G401.6 (cell line): ENCODE measurements at regions not wholly inside any gene's neighbourhood (a gene's known extent, or its start where the extent isn't known, plus 50 kb on each side); places are given as distances from the start of the nearest gene placed in this dataset.

Experiments
- FAIRE-seq: peaks from 2 replicates; lab custom pipeline; 2012; peaks lifted over from hg19 to GRCh38; lab: Jason Lieb, UNC

DNA sequence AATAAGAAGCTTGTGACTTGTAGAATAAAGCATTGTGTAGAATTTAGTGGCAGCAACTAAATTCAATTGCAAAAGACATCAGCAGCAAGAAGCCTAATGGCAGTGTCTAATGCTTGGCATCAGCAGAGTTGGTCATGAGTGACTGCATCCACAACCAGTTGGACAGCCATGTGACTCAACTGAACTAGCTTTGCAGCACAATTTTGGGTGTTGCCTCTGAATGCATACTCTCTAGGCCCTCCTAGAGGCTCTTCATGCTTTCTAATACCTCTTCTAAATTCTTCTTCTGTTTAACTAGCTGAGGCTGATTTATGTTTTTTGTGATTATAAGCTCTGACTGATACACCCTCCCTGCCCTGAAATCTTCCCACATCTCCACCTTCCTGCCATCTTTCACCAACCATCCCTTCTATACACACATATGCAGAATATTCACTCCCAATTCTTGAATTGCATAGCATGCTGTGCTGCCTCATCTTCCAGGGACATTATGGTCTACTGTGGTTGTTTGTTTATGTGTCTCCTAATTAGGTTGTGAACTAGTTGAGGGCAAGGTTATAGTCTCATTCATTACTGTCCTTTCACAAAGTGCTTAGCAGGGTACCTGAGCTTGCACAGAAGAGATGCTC is 266.7 kb upstream of the GJB5 start:
- no peak for FAIRE-seq

DNA sequence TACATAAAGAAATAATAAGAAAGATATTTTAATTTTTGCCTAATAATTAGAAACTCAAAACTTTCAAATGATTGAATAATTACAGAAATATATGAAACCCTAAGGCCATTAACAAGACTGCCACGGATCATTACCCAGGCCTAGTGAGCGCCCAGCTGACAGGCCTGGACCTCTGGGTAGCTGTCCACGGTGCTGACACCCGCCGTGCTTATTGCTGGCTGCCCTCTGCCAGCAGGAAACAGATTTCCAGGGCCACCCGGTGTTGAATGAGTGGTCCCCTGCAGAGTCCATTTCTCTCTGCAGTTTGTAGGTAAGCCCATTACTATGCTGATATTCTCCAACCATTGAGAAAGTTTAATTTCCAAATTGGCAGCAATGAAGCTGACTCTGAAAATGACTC is 254.4 kb upstream of the GJB5 start:
- FAIRE-seq, result no peak

DNA sequence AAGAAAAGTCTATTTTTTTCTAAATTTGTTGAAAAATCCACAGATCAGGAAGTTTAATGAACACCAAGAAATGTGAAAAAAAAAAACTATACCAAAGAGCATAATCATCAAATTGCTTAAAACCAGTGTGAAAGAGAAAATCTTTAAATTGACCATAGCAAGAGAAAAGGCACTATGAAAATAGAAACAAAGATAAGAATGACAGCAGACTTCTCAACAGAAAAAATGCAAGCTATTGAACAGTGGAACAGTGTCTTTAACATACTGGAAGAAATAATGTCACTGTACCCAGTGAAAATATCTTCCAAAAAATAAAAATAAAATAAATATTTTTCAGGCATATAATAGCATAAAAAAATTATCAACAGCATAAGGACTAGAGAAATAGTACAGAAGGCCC is 243.0 kb upstream of the GJB5 start:
- peak; percentile 25 for FAIRE-seq

DNA sequence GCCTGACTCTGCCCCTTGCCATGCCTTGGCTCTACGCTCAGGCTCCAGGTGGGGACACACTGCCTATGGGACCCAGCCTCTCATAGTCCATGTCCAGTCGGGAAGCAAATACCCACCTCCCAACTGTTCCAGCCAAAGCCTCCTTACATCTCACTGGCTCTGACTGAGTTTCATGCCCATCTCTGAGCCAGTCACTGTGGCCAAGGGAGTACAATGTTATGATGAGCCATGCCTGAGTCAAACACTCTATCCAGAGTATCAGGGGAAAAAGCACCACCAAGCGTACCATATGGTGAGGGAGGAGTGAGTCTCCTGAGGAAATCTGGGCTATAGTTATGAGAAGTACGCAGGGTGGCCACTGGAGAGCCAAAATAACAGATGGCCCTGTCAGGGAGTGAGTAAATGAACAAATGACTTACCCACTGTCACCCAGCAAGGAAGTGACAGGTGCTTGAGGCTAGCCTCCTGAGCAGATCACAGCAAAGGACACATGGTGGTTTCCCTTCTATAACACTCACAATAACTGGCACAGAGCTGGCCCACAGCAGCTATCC is 236.6 kb upstream of the GJB5 start:
- FAIRE-seq, result no peak

DNA sequence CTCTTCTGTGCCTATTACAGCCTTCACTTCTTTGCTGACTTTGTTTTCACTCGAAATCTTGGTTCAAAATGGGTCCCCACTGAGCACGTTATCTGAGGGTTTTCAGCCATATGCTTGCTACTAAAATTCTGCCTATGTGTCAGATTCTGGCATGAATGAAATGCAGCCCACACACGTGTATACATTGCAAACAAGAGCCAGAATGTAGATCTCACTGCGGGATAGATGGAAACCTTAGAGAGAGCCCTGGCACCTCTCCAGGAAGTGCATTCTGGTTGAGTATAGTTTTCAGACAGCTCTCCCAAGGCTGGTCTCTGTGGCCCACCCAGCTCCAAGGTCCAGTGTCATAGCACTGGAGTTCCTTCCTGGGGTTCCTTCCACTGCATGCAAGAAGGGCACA is 234.7 kb upstream of the GJB5 start:
- FAIRE-seq, result no peak

DNA sequence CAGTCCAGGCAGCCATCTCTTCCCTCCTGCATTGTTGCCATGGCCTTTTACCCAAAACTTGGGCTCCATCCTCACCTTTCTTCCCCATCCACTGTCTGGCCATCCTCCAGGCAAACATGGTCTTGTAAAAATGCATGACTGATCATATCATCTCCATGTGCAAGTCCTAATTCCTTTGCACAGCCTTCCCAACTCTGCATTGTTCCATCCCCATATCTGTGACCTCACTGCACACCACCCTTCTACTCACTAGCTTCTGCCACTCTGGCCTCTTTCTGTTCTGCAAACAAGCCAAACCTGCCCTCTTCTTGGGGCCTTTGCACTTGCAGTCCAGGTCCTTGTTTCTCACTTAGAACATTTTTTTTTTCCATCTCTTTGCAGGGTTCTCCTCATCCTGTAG is 230.1 kb upstream of the GJB5 start:
- no peak for FAIRE-seq

DNA sequence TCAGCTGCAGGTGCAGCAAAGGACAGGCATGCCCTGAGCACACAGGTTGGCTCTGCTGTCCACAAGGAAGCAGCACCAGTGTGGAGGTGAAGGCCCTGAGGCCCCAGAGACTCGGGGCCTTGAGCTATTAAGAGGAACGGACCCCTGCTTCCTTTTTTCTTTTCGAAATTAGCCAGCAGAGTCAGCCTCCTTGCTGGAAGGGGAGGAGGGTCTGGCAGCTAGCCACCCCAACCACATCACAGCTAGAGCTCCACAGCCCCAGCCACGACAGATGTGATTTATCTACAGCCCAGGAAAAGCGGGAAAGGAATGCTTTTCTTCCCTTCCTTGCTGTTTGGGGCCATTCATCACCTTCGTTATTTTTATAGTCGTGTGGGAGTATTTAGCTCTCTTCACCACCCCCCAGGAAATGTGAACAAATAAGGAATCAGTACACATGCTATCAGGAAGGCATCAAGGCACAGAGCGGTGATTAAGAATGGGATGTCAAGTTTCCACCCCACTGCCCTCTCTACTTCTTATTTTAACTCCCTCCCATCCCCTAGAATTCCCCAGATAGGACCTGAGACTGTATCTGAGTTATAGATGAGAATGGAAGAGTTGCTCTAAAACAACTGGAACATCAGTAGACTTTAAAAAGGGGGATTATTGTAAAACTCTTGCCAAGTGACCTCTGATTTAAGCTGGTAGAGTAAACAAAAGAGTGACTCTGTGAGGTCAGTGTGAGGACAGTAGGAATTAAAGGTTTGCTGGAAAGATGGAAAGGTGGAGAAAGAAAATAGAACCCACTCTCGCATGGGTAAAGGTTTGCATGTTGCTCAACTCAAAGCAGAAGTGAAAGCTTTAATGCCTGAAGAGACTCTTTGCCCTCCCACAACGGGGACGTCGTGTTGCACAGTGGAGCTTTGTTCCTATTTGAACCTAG is 224.7 kb upstream of the GJB5 start:
- FAIRE-seq, result no peak

DNA sequence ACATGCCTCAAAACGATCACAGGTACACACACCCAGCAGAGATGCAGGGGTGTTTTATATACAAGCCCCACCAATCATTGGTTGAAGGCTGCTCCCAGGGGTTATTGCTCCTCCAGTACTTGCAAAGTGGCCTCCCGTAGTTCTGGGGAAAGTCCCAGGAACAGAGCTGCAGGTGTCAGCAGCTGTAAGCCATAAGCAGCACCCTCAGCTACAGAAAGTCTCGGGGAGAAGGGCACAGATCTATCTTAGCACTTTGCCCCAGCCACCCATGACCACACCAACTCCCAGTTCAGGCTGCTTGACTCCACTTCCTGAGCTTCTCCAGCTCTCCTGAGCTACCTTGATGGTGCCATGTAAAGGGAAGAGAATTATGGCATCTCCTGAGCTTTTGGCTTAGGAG is 222.7 kb upstream of the GJB5 start:
- no peak for FAIRE-seq

DNA sequence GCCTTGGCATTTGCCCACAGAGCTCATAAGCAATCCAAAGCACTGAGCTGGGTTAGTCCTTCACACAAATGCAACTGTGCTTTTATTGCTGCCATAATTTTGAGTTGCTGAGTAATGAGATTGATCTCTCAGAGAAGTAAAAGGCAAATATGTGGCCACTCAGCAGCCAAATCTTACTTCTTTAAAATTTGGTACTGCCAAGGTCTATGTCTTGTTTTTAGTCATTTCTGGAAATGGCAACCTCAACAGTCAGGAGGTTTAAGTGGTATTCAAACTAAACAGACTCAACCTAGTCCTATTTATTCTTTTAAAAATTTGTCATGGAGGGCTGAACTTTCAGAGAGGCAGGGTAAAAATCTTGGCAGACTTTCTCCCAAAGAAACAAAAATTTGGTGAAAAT is 216.4 kb upstream of the GJB5 start:
- no peak for FAIRE-seq

DNA sequence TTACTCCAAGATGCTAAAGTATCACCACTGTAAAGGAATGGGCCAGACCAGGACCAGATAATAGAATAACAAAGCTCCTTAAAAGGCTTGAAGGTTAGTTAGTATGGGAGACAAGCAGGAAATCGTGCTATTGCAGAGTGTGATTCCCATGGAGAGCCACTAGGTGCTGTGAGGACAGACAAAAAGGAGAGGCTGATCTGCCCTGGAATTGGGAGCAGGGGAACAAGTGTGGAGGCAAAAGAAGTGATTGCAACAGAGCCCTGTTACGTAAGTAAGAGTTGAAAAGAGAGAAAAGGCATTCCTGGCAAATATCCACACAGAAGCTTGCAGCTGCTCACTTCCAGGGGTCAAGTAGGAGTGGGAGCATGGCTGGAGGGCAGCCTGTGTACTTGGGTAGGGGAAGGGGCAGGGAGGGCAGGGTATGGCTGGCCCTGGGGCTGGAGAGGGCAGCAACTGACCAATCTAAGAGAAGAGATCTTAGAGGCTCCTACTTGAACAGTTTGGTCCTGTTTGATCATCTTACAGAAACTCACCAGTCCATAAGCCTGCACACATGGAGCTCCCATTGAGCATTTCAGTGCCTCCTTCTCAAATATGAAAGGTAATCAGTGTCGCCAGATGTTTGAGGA is 207.7 kb upstream of the GJB5 start:
- no peak for FAIRE-seq

DNA sequence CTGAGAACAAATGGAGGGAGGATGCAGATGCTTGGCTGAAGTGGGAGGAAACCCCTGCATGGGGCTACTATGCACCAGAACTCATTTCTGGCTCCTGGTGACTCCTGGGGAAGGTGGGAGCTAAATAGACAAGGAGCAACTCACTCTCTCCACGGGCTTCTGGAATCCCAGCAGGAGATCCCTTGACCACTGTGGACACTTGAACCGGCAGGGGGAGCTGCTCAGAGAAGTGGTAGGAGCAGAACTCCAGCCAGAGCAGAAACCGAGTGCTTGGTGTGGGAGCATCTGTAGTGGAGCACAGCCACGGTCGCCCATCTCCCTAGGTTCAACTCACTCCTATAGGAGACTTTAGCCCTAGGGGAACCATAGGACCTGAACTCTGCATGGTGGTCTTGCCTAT is 205.6 kb upstream of the GJB5 start:
- no peak for FAIRE-seq

DNA sequence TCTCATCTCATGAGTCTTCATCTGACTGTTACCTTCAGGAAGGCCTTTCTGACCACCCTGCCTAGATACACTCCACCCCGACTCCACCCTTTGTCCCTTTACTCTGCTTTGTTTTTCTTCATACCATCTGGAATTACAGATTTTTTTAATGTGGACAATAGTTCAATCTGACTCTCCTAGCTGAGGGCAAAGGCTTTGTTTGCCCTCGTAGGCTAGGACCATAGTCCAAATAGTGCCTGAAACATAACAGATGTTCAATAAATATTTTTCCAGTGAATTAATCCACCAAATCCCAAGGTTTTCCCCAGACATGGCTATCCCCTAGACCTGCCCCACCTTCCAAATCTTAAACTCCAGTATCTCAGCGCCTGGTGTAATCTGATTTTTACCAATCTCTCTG is 176.5 kb upstream of the GJB5 start:
- FAIRE-seq, result no peak

DNA sequence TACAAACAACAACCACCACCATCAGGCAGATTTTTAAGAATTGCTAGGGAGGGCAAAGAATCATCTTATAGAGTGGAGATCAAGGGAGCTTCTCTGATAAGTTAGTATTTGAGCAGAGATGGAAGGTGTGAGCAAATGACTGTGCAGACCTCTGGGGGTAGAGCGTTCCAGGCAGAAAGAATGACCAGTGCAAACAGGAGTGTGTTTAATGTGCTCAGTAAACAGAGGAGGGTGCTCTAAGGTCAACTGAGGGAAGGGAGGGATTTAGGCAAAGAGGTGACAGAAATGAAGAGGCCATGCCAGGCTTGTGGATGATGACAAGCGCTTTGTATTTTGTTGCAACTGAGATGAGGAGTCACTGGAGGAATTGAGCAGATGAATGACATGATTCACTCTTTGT is 172.5 kb upstream of the GJB5 start:
- FAIRE-seq, result no peak

DNA sequence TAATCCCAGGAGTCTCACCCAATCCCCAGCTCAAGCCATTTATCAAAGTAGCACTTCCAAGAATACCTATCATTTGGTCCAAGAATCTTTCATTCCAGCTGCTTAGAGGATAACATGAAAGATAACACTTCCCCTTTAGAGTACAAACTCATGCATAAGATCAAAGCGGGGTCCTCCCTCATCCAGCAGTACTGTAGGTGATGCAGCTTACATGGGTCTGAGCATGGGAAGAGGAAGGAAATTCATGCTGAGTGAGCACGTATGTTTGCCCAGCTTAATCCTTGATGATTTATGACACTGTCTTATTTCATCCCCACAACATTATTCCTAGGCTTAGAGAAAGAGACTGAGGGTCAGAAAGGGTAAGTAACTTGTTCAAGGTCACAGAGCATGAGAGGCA is 167.1 kb upstream of the GJB5 start:
- no peak for FAIRE-seq

DNA sequence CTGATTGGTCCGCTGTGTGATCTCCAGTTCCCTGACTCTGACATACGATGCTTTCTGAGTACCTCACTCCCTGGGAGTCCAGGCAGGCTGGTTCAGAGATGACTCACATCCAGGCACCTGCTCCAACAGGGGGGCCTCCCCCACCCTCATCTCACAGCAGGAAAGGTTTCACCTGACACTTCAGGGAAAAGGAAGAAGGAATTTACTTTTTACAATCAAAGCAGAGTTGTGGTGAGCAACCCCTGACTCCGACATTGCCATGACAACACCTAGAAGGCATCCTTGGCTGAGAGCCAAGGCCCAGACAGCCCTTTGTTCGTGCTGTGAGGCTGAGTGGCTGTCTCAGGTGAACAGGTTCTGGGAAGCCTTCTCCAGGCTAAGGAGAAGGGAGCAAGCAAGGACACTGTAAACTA is 164.6 kb upstream of the GJB5 start:
- FAIRE-seq, result no peak

DNA sequence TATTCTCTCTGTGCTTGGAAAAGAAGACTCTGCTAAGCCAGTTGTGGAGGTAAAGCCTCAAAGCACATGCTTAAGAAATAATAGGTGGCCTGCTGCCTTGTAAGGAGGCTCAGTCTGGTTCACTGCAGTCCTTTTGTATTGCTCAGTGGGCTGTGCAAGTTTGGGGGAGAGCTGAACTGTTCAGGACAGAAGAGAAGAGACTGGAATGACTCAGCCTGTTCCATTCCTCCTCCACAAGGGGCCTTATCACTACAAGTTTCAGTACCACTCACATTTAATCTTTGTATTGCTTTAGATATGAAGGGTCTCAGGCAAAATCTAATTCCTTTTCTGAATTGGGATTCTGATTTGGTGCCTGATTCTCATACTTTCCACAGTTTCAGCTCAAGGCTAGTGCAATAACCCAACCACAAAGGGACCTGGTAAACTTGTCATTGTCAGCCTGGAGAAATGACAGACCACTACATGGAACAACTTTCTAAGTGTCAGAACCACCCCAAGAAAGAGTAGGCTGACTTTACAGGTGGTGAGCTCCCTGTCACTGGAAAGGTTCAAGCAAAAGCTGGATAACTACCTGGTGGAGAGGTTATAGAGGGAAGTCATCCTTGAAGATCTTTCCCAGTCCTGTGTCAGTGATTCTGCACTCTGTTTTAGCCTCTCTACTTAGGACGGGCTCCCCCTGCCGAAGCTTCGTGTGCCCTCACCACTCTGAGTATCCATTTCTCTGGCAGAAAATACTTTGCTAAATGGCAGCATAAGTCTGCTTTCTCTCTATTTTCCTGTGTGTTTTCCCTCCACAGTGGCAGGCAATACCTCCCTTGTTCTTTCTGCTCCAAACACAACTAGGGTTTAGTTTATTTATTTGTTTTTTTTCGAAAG is 162.9 kb upstream of the GJB5 start:
- FAIRE-seq, result no peak

DNA sequence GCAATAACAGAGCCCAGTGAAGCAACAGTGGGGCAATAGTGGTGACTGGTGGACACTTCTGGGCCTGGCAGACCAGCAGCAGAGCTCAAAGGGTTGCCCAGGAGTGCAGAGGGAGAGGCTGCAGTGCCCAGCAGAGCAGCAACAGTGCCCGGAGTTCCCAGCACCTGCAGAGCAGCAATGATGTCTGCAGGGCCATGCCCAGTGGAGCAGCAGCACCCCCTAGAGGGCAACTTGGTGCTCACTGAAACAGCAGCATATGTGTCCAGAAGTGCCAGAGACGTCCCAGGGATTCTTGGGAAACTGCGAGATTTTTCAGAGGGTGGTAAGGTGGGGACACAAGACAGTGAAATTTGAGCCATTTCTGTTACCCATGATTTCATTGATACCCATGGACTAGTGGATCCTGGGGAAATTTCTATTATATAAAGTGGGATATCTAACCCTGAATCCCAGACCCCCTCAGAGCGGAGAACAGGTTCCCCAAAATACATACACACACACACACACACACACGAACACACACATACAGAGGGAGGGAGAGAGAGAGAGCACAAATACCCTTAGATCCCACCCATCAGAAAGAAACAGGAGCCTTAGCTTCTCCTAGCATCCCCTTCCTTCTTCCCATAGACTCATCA is 156.9 kb upstream of the GJB5 start:
- FAIRE-seq, result no peak

DNA sequence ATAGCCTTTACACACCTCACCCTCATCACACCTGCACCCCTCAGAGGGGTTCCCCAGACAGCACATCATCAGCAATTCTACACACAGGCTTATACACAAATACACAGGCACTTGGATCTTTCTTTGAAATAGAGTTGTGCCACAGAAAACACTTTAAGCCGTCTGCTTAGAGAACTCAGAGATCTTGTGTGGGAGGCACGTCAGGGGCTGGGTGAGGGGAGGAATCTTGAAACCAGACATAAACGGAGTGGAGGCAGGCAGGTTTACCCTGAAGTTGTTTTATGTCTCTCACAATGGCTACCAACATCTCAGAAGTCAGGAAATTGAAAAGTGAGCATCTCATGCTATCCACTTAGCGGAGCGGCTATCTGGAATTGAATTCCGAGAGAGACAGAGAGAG is 151.9 kb upstream of the GJB5 start:
- no peak for FAIRE-seq

DNA sequence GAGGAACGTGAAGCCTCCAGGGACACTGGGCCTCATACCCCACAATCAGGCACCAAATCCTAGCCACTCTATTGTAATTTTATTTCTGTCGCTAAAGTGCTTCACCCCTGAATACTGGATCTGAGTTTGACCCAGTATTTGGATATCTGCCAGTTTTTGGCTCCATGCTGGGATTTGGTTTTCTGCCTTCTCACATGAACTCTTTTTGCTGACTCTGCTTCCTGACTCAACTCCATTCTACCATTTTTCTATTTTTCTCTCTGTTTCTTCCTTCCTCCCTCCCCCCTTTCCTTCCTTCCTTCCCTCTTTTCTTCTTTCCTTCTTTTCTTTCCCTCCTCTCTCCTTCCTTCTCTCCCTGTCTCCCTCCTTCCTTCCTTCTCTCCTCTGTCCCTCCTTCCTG is 151.3 kb upstream of the GJB5 start:
- no peak for FAIRE-seq

DNA sequence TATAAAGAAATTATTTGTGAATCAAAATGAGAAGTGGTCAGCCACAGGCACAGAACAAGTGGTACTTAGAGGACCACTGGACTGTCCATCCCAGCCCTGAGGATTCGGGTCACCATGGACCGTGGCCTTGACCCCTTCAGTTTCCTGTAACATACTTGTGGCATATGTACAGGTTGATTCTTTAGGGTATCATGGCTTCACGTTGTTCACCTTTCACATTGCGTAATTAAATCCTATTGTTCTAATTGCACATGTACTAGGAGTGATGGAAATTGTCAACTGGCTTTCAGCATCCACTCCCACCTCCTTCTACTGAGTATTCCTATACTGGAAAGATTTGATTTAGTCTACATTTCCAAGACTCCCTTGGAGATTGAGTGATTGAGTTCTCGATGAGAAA is 148.3 kb upstream of the GJB5 start:
- FAIRE-seq, result no peak

DNA sequence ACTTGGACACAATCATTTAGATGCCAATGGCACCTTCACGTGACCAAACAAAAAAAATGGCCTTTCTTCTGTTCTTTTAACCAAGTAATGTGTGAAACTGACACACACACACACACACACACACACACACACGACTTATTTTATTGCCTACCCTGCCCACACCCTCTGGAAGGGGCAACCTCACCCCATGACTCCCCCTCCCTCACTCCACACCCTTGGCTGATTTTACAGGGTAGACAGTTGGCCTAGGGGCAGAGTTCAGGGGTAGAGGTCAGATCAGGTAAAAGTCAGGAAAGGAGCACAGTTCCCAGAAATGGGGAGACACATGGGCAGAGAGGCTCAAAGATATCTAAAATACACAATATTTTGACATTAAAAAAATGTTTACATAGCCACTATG is 144.8 kb upstream of the GJB5 start:
- no peak for FAIRE-seq

DNA sequence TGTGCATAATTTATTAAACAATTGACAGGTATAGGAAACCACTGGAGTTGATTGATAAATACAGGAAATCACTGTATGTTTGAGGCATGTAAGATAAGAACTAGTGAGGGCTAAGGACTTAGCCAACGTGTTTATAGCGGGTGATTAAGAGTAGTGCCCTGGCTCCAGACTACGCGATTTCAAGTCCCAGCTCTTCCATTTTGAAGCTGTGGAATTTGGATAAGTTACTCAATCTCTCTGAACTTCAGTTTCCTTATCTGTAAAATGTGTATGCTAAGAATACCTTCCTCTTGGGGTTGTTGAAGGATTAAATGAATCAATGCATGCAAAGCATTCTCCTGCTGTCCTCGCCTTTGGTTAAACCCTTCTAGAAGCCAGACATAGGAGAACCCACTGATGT is 143.3 kb upstream of the GJB5 start:
- no peak for FAIRE-seq
